GM19035 (cell line): ENCODE measurements at regions not wholly inside any gene's neighbourhood (a gene's known extent, or its start where the extent isn't known, plus 50 kb on each side); places are given as distances from the start of the nearest gene placed in this dataset.

Source experiments
- ATAC-seq: cut with Tn5 transposase; IDR thresholded peaks from one replicate; pipeline ENCODE4 v1.9.1; 2021; ENCODE audit not compliant: unreplicated experiment

- ATAC-seq: no peak
Observed at GRCh38 chr5:13478831-13479465, 465.5 kb downstream of the DNAH5 start.

- no peak for ATAC-seq
Observed at GRCh38 chr5:13477118-13477737, 467.3 kb downstream of the DNAH5 start.

GRCh38 chr5:13472842-13473241 is 471.6 kb downstream of the DNAH5 start:
- ATAC-seq: no peak

GRCh38 chr5:13470975-13471374 is 473.5 kb downstream of the DNAH5 start:
- ATAC-seq: no peak

- no peak for ATAC-seq
Observed at GRCh38 chr5:13470263-13470662, 474.2 kb downstream of the DNAH5 start.

GRCh38 chr5:13464532-13465193 is 479.8 kb downstream of the DNAH5 start:
- ATAC-seq: no peak

- no peak for ATAC-seq
Observed at GRCh38 chr5:13460587-13460986, 483.9 kb downstream of the DNAH5 start.

GRCh38 chr5:13454050-13454449 is 490.4 kb downstream of the DNAH5 start:
- ATAC-seq: no peak

- no peak for ATAC-seq
Observed at GRCh38 chr5:13448843-13449242, 495.6 kb downstream of the DNAH5 start.

GRCh38 chr5:13439430-13439829 is 505.1 kb downstream of the DNAH5 start:
- ATAC-seq: no peak

GRCh38 chr5:13427827-13428557 is 516.5 kb downstream of the DNAH5 start:
- ATAC-seq: no peak

GRCh38 chr5:13412040-13412595 is 532.4 kb downstream of the DNAH5 start:
- no peak for ATAC-seq

- no peak for ATAC-seq
Observed at GRCh38 chr5:13408616-13409015, 535.9 kb downstream of the DNAH5 start.

- no peak for ATAC-seq
Observed at GRCh38 chr5:13403351-13403750, 541.1 kb downstream of the DNAH5 start.

- no peak for ATAC-seq
Observed at GRCh38 chr5:13385066-13385465, 559.4 kb downstream of the DNAH5 start.

GRCh38 chr5:13382232-13382631 is 562.3 kb downstream of the DNAH5 start:
- ATAC-seq: no peak

GRCh38 chr5:13378091-13378490 is 566.4 kb downstream of the DNAH5 start:
- no peak for ATAC-seq

- ATAC-seq: no peak
Observed at GRCh38 chr5:13359344-13359743, 585.1 kb downstream of the DNAH5 start.

GRCh38 chr5:13358342-13358741 is 586.1 kb downstream of the DNAH5 start:
- no peak for ATAC-seq

- no peak for ATAC-seq
Observed at GRCh38 chr5:13357929-13358328, 586.6 kb downstream of the DNAH5 start.

- no peak for ATAC-seq
Observed at GRCh38 chr5:13356226-13356625, 588.3 kb downstream of the DNAH5 start.
